Kidney epithelial cell (primary cell): ENCODE measurements at regions not wholly inside any gene's neighbourhood (a gene's known extent, or its start where the extent isn't known, plus 50 kb on each side); places are given as distances from the start of the nearest gene placed in this dataset.

Experiments used
- DNase-seq: peaks from one replicate; pipeline ENCODE4 v3.0.0-alpha.2; 2010; ENCODE audit warnings: low read depth
- H3K27me3 ChIP-seq: 2 replicates; pipeline ENCODE4 v1.6.0; 2011; ENCODE audit warnings: low read length; ENCODE audit not compliant: control insufficient read depth, insufficient read depth
- H3K36me3 ChIP-seq: 2 replicates; pipeline ENCODE4 v1.5.1; 2011; ENCODE audit warnings: low read length; ENCODE audit not compliant: control insufficient read depth, insufficient read depth
- H3K4me3 ChIP-seq: 2 replicates; pipeline ENCODE4 v1.5.1; 2011; ENCODE audit warnings: low read depth, mild to moderate bottlenecking, control low read depth, low read length
- CTCF ChIP-seq: IDR thresholded peaks from 2 replicates; pipeline ENCODE4 v1.5.1; 2011; ENCODE audit warnings: mild to moderate bottlenecking, moderate library complexity, low read length, control low read depth, inconsistent platforms; ENCODE audit not compliant: insufficient read depth, poor library complexity, severe bottlenecking

GRCh38 chr16:86186313-86186712 is 287.4 kb downstream of the IRF8 start:
- Histone ChIP-seq H3K36me3 (no peaks in the 10 kb centered on the region), H3K27me3 (no peaks in the 10 kb centered on the region), H3K4me3 (no peak overlapping the region)
- TF ChIP-seq CTCF, result no peak
- no peak for DNase-seq

- no peaks in the 10 kb centered on the region for H3K36me3 ChIP-seq
- H3K4me3 ChIP-seq, result no peak overlapping the region
- peaks cover 2% of the 10 kb centered on the region for H3K27me3 ChIP-seq
- no peak for DNase-seq
- no peak for TF ChIP-seq CTCF
Observed at GRCh38 chr16:86189934-86190333, 291.0 kb downstream of the IRF8 start.

DNA sequence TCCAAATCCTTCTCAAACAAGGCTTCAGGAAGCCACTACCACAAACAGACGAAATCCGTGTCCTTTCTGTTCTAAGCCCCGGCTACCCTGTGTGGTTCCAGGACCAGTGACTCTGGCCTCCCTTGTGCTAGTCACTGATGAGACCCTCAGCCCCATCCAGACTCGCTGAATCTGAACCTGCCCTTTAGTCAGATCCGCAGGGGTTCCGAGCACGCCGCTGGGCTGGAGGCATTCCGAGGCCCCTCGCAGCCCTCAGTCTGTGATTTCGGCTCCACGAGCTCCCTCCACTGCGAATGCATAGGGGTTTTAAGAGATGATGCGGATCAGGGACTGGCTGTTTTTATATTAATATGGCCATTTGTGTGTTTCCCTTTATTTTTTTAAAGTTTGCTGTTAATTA is 292.7 kb downstream of the IRF8 start:
- H3K27me3 ChIP-seq, result peaks cover 8% of the 10 kb centered on the region
- no peaks in the 10 kb centered on the region for H3K36me3 ChIP-seq
- DNase-seq, result no peak
- TF ChIP-seq CTCF, result no peak
- H3K4me3 ChIP-seq, result no peak overlapping the region

DNA sequence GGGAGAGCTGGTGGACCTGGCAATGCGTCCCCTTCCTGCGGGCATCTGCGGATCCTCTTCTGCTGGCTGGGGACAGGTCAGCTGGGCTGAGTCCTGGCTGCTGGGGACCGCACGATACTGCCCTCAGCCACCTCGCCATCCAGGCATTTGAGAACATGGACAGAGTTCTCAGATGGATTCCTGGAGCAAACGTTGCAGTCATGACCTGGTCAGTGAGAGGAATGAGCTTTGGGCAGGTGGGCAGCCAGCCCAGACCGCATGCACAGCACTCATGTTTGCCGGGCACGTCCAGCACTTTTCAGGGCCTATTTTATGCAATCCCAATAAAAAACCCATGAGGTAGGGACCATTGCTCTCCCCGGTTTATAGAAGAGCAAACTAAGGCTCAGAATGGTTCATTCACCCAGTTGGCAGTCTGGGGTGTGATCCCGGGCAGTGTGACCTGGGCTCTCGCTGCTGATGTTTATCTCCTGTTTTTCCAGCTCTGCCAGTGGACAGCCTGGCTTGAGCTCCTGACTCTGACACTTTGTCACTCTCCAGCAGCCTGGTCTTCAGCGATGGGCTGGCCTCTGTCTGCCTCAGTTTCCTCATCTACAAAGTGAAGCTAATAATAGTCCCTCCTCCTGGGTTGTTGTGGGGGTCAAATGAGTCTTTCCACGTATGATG is 294.7 kb downstream of the IRF8 start:
- no peak for DNase-seq
- no peak for TF ChIP-seq CTCF
- H3K27me3 ChIP-seq, result peaks cover 19% of the 10 kb centered on the region
- no peaks in the 10 kb centered on the region for H3K36me3 ChIP-seq
- H3K4me3 ChIP-seq, result no peak overlapping the region

DNA sequence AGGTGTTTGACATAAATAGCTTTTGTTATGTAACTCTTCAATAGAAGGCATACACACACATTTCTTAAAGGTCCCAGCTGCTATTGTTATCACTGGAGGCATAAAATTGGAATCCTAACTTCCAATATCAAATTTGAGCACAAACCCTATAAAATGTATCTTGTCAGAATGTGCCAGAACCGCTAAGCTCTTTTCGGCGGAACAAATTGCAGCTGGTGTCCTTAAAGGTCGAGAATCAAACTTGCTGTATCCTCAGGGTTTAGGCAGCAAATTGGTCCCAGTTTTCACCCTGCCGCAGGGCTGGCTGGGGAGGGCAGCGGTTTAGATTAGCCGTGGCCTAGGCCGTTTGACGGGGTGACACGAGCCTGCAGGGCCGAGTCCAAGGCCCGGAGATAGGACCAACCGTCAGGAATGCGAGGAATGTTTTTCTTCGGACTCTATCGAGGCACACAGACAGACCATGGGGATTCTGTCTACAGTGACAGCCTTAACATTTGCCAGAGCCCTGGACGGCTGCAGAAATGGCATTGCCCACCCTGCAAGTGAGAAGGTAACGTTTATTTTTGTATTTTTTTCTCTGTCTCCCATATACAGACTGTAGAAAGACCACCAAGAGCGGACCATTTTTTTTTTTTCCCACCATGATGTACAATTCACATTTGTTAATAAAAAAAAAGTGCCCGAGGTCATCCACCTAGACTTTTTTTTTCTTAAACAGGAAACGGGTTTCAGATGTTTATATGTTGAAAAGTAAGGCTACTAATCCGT is 297.1 kb downstream of the IRF8 start:
- no peak for DNase-seq
- no peak for TF ChIP-seq CTCF
- peaks cover 35% of the 10 kb centered on the region for H3K27me3 ChIP-seq
- no peaks in the 10 kb centered on the region for H3K36me3 ChIP-seq
- no peak overlapping the region for H3K4me3 ChIP-seq
